ENCODE measurements at regions not wholly inside any gene's neighbourhood (a gene's known extent, or its start where the extent isn't known, plus 50 kb on each side); places are given as distances from the start of the nearest gene placed in this dataset.

- no peak overlapping the region for H2AFZ ChIP-seq (ENCODE audit: low read length)
- H3K23ac ChIP-seq (ENCODE audit: insufficient read length): no peak overlapping the region
- H3K27ac ChIP-seq (ENCODE audit: low read depth, low read length): no peak overlapping the region
- no peaks in the 10 kb centered on the region for H3K9me3 ChIP-seq (ENCODE audit: insufficient read depth in 2 of 2, low read depth in 1 of 2, low read length in 1 of 2)
- no peaks in the 10 kb centered on the region for H3K4me1 ChIP-seq (replicated peaks in 1 of 4; ENCODE audit: control insufficient read depth in 3 of 4, insufficient read depth in 4 of 4, low read length in 3 of 4)
- no peak overlapping the region for H3K56ac ChIP-seq (replicated peaks; ENCODE audit: insufficient read length, low read depth, low read length)
- no peak overlapping the region for H2BK12ac ChIP-seq (ENCODE audit: low read depth, low read length)
- no peaks in the 10 kb centered on the region for H3K23me2 ChIP-seq (ENCODE audit: low read depth, low read length)
- no peak overlapping the region for H2BK15ac ChIP-seq (ENCODE audit: low read length)
- CTCF ChIA-PET (ENCODE audit: partially characterized antibody): no interaction called here
- POLR2A ChIA-PET (ENCODE audit: partially characterized antibody): no interaction called here
- FAIRE-seq (no peak), DNase-seq (ENCODE audit: low read depth in 1 of 2, low spot score in 2 of 2) (no peak)
- H3K27me3 ChIP-seq (replicated peaks in 1 of 4; ENCODE audit: control insufficient read depth in 3 of 4, extremely low read depth in 1 of 4, insufficient read depth in 3 of 4, low read length in 3 of 4): no peaks in the 10 kb centered on the region
- no peaks in the 10 kb centered on the region for H3K79me2 ChIP-seq (ENCODE audit: control insufficient read depth in 1 of 2, insufficient read depth in 2 of 2, low read length in 2 of 2)
- no peak overlapping the region for H3K4me3 ChIP-seq (ENCODE audit: extremely low read depth in 1 of 4, insufficient read depth in 2 of 4, low read depth in 3 of 4, low read length in 4 of 4)
- no peak overlapping the region for H2BK120ac ChIP-seq (replicated peaks; ENCODE audit: low read depth, low read length)
- no peak overlapping the region for H2BK20ac ChIP-seq (ENCODE audit: low read length)
- no peak overlapping the region for H3K4me2 ChIP-seq (ENCODE audit: insufficient read depth in 1 of 2, low read depth in 2 of 2, low read length in 2 of 2)
- no peak overlapping the region for H2BK5ac ChIP-seq (ENCODE audit: low read depth, low read length)
- no peak overlapping the region for H4K5ac ChIP-seq (ENCODE audit: insufficient read length, low read depth, low read length)
- no peak overlapping the region for H2AK5ac ChIP-seq (ENCODE audit: low read depth, low read length)
- 85% methylated on average over 2 of the region's 2 CpGs; no CpG with 5 or more reads in 1 of the 2 experiments for WGBS, 2 experiments (ENCODE audit: extremely low coverage in 1 of 2, insufficient coverage in 1 of 2, insufficient read length in 1 of 2, insufficient replicate concordance in 2 of 2, low coverage in 1 of 2, low lambda C conversion rate in 2 of 2, missing lambda C conversion rate in 1 of 2)
- no peak overlapping the region for H3K9ac ChIP-seq (replicated peaks in 1 of 4; ENCODE audit: extremely low read depth in 1 of 4, low read depth in 3 of 4, low read length in 3 of 4)
- no peaks in the 10 kb centered on the region for H3K79me1 ChIP-seq (ENCODE audit: low read depth, low read length)
- H3K18ac ChIP-seq (ENCODE audit: extremely low read depth, low read length): no peak overlapping the region
- H3K14ac ChIP-seq (ENCODE audit: insufficient read length): no peak overlapping the region
- no peak overlapping the region for H4K8ac ChIP-seq (ENCODE audit: extremely low read depth, insufficient read depth, low read length)
- no peak overlapping the region for H4K91ac ChIP-seq (replicated peaks; ENCODE audit: insufficient read length, low read length)
- no peak overlapping the region for H3K4ac ChIP-seq (replicated peaks; ENCODE audit: insufficient read length, low read depth, low read length)
- no peaks in the 10 kb centered on the region for H4K20me1 ChIP-seq (replicated peaks in 1 of 2; ENCODE audit: control insufficient read depth in 1 of 2, insufficient read depth in 2 of 2, low read length in 2 of 2)
- H3K36me3 ChIP-seq (ENCODE audit: control insufficient read depth in 2 of 4, insufficient read depth in 4 of 4, low read length in 3 of 4): no peaks in the 10 kb centered on the region
- no peak for TF ChIP-seq SP4 (IDR thresholded peaks at IDR 0.05; ENCODE audit: low read length)
- no peak for TF ChIP-seq CHD1 (IDR thresholded peaks at IDR 0.05; ENCODE audit: low read depth, low read length)
- no peak for TF ChIP-seq JUN (IDR thresholded peaks at IDR 0.05; ENCODE audit: low read depth, low read length)
- no peak for TF ChIP-seq JUND (IDR thresholded peaks at IDR 0.05; ENCODE audit: low read length)
- TF ChIP-seq GABPA (IDR thresholded peaks at IDR 0.05; ENCODE audit: borderline replicate concordance, insufficient read depth, low read length): no peak
- TF ChIP-seq SRF (IDR thresholded peaks at IDR 0.05; ENCODE audit: low read depth, low read length): no peak
- no peak for TF ChIP-seq SIN3A (conservative IDR thresholded peaks at IDR 0.05 in 1 of 2, IDR thresholded peaks at IDR 0.05 in 1 of 2; ENCODE audit: low read depth in 1 of 2, low read length in 2 of 2)
- no peak for TF ChIP-seq ASH2L (IDR thresholded peaks at IDR 0.05; ENCODE audit: low read length)
- no peak for TF ChIP-seq SIRT6 (IDR thresholded peaks at IDR 0.05; ENCODE audit: low read length)
- TF ChIP-seq TEAD4 (IDR thresholded peaks at IDR 0.05; ENCODE audit: low read depth, low read length): no peak
- TF ChIP-seq EP300 (IDR thresholded peaks at IDR 0.05; ENCODE audit: borderline replicate concordance in 1 of 2, low read depth in 2 of 2, low read length in 2 of 2): no peak
- no peak for TF ChIP-seq TAF1 (IDR thresholded peaks at IDR 0.05; ENCODE audit: low read depth, low read length)
- TF ChIP-seq, protein P1, sequence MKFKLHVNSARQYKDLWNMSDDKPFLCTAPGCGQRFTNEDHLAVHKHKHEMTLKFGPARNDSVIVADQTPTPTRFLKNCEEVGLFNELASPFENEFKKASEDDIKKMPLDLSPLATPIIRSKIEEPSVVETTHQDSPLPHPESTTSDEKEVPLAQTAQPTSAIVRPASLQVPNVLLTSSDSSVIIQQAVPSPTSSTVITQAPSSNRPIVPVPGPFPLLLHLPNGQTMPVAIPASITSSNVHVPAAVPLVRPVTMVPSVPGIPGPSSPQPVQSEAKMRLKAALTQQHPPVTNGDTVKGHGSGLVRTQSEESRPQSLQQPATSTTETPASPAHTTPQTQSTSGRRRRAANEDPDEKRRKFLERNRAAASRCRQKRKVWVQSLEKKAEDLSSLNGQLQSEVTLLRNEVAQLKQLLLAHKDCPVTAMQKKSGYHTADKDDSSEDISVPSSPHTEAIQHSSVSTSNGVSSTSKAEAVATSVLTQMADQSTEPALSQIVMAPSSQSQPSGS (IDR thresholded peaks at IDR 0.05; ENCODE audit: low read length): no peak
- TF ChIP-seq CTBP2 (IDR thresholded peaks at IDR 0.05; ENCODE audit: borderline replicate concordance, insufficient read depth, insufficient read length, low read length): no peak
These were observed 78.9 kb upstream of the SPRED2 start for GRCh38 chr2:65511306-65511705.
